ENCODE measurements at regions not wholly inside any gene's neighbourhood (a gene's known extent, or its start where the extent isn't known, plus 50 kb on each side); places are given as distances from the start of the nearest gene placed in this dataset.

DNA sequence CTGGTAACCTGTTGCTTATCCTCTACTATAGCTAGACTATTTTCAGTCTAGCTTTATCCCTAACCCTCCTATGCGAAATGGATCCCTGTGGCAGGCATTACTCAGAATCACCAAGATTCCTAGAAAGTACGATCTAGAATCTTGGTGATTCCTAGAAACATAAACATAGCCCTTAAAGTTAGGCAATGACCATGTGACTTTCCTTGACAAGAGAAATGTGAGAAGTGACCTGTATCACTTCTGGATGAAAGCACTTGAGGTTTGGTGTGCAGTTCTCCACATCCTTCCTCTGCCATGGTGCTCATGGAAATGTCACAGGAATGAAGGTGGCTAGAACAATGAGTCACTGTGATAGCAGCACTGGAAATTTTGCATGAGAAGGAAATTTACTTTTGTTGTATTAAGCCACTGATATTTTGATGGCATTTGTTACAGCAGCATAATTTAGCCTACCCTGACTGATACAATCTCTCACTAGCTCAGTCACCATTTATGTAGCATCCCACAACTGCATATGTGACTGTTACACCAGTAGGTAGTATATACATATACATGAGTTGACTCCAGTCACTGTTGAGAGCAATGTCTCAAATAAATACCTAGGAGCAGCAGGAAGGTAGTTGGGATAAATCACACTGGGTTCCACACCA is 68.3 kb upstream of the MAPRE2 start:
- TF ChIP-seq, protein P1, sequence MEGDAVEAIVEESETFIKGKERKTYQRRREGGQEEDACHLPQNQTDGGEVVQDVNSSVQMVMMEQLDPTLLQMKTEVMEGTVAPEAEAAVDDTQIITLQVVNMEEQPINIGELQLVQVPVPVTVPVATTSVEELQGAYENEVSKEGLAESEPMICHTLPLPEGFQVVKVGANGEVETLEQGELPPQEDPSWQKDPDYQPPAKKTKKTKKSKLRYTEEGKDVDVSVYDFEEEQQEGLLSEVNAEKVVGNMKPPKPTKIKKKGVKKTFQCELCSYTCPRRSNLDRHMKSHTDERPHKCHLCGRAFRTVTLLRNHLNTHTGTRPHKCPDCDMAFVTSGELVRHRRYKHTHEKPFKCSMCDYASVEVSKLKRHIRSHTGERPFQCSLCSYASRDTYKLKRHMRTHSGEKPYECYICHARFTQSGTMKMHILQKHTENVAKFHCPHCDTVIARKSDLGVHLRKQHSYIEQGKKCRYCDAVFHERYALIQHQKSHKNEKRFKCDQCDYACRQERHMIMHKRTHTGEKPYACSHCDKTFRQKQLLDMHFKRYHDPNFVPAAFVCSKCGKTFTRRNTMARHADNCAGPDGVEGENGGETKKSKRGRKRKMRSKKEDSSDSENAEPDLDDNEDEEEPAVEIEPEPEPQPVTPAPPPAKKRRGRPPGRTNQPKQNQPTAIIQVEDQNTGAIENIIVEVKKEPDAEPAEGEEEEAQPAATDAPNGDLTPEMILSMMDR (IDR thresholded peaks at IDR 0.05; ENCODE audit: insufficient read depth, low read length) = no peak
- TF ChIP-seq, protein P2, sequence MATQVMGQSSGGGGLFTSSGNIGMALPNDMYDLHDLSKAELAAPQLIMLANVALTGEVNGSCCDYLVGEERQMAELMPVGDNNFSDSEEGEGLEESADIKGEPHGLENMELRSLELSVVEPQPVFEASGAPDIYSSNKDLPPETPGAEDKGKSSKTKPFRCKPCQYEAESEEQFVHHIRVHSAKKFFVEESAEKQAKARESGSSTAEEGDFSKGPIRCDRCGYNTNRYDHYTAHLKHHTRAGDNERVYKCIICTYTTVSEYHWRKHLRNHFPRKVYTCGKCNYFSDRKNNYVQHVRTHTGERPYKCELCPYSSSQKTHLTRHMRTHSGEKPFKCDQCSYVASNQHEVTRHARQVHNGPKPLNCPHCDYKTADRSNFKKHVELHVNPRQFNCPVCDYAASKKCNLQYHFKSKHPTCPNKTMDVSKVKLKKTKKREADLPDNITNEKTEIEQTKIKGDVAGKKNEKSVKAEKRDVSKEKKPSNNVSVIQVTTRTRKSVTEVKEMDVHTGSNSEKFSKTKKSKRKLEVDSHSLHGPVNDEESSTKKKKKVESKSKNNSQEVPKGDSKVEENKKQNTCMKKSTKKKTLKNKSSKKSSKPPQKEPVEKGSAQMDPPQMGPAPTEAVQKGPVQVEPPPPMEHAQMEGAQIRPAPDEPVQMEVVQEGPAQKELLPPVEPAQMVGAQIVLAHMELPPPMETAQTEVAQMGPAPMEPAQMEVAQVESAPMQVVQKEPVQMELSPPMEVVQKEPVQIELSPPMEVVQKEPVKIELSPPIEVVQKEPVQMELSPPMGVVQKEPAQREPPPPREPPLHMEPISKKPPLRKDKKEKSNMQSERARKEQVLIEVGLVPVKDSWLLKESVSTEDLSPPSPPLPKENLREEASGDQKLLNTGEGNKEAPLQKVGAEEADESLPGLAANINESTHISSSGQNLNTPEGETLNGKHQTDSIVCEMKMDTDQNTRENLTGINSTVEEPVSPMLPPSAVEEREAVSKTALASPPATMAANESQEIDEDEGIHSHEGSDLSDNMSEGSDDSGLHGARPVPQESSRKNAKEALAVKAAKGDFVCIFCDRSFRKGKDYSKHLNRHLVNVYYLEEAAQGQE (IDR thresholded peaks at IDR 0.05; ENCODE audit: insufficient replicate concordance, low read depth) = no peak

Measured in HL-60 (cell line).